DOHH2 (cell line): ENCODE measurements at regions not wholly inside any gene's neighbourhood (a gene's known extent, or its start where the extent isn't known, plus 50 kb on each side); places are given as distances from the start of the nearest gene placed in this dataset.

ENCODE experiments used
- H3F3A ChIP-seq: fragments of 200-600 bp; sonication (generic), shearing (Covaris generic); 2 replicates; pipeline ENCODE4 v1.6.0; 2016; ENCODE audit warnings: antibody characterized with exemption, mild to moderate bottlenecking; ENCODE audit not compliant: control insufficient read depth, insufficient read depth
- H3K27ac ChIP-seq: fragments of 200-600 bp; sonication (generic); 2 replicates; pipeline ENCODE4 v1.5.1; 2014; ENCODE audit warnings: low read depth, mild to moderate bottlenecking, low read length, moderate library complexity
- H3K27me3 ChIP-seq: fragments of 200-600 bp; sonication (generic); 2 replicates; pipeline ENCODE4 v1.6.1; 2014; ENCODE audit warnings: mild to moderate bottlenecking, low read length, mixed read lengths; ENCODE audit not compliant: control insufficient read depth
- H3K36me3 ChIP-seq: fragments of 200-600 bp; sonication (generic); 2 replicates; pipeline ENCODE4 v1.6.1; 2014; ENCODE audit warnings: mild to moderate bottlenecking, low read length, moderate library complexity, mixed read lengths; ENCODE audit not compliant: control insufficient read depth
- H3K4me1 ChIP-seq: fragments of 200-600 bp; sonication (generic); 2 replicates; pipeline ENCODE4 v1.6.1; 2014; ENCODE audit warnings: mild to moderate bottlenecking, low read length, mixed read lengths; ENCODE audit not compliant: control insufficient read depth
- H3K4me2 ChIP-seq: fragments of 200-600 bp; sonication (generic); 2 replicates; pipeline ENCODE4 v1.6.0; 2014; ENCODE audit warnings: mild to moderate bottlenecking, low read length, moderate library complexity
- H3K4me3 ChIP-seq: fragments of 200-600 bp; sonication (generic); 2 replicates; pipeline ENCODE4 v1.5.1; 2014; ENCODE audit warnings: mild to moderate bottlenecking, low read length, mixed read lengths
- H3K79me2 ChIP-seq: fragments of 200-600 bp; sonication (generic); 2 replicates; pipeline ENCODE4 v1.6.1; 2014; ENCODE audit warnings: mild to moderate bottlenecking, low read length, mixed read lengths; ENCODE audit not compliant: control insufficient read depth
- H3K9me2 ChIP-seq: fragments of 200-600 bp; sonication (generic); replicated peaks from 2 replicates; pipeline ENCODE4 v1.6.1; 2014; ENCODE audit warnings: mild to moderate bottlenecking, low read length, mixed read lengths; ENCODE audit not compliant: control insufficient read depth
- H3K9me3 ChIP-seq: fragments of 200-600 bp; sonication (generic); 2 replicates; pipeline ENCODE4 v1.6.1; 2014; ENCODE audit warnings: antibody characterized with exemption, low read length, mixed read lengths; ENCODE audit not compliant: control insufficient read depth, insufficient read depth
- H4K20me1 ChIP-seq: fragments of 200-600 bp; sonication (generic); 2 replicates; pipeline ENCODE4 v1.6.0; 2014; ENCODE audit warnings: low read depth, mild to moderate bottlenecking, antibody characterized with exemption, low read length, moderate library complexity; ENCODE audit not compliant: control insufficient read depth, insufficient read depth
- EZH2phosphoT487 ChIP-seq: fragments of 200-600 bp; sonication (generic); IDR thresholded peaks from 2 replicates; pipeline ENCODE4 v1.6.1; 2017; ENCODE audit warnings: borderline replicate concordance, mild to moderate bottlenecking, antibody characterized with exemption, low read length, moderate library complexity, mixed read lengths
- TF ChIP-seq, protein P1 (sequence below): fragments of 200-600 bp; sonication (generic); IDR thresholded peaks from one replicate; pipeline ENCODE4 v1.5.1; 2014; ENCODE audit warnings: antibody characterized with exemption, mild to moderate bottlenecking, low read depth, low read length; ENCODE audit not compliant: poor library complexity, severe bottlenecking

DNA sequence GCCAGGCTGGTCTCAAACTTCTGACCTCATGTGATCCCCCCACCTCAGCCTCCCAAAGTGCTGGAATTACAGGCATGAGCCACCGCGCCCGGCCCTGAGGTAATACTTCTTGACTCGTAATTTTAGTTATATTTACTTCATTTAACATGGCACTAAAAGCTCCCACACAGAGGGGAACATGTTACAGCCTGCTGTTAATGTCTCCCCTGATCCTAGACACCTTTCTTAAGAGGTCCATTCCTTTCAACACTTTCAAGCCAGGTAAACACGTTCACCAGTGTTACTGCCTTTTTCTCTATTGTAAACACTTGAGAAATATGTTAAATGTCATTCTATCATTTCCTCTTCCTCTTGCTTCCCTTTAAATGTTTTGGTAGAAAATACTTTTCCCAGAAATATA is 161.4 kb downstream of the METTL4 start:
- Histone ChIP-seq H4K20me1 (no peaks in the 10 kb centered on the region), H3F3A (no peaks in the 10 kb centered on the region), H3K4me2 (no peak overlapping the region), H3K4me3 (no peak overlapping the region), H3K27me3 (peaks cover 3% of the 10 kb centered on the region; the same call in 1 of the 2 replicates), H3K79me2 (no peaks in the 10 kb centered on the region), H3K9me3 (no peaks in the 10 kb centered on the region), H3K27ac (no peak overlapping the region), H3K4me1 (no peaks in the 10 kb centered on the region), H3K36me3 (no peaks in the 10 kb centered on the region), H3K9me2 (no peaks in the 10 kb centered on the region)
- TF ChIP-seq EZH2phosphoT487, result no peak

DNA sequence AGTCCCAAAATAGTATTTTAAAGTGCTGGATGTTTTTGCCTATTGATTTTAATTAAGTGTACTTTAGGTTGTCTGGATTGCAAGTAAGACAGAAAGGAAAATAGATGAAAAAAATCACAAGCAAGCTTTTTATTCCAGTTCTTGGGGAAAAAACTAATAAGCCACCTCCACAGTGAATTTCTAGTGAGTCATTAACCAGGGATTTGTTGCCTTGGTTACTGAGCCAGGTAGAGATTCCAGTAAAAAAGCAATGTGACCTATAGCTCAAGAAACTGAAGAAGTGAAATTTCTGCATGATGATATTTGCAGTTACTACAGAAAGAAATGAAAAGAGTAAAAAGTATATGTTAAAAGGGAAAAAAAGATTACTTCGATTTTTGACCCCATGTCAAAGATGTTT is 160.6 kb downstream of the METTL4 start:
- Histone ChIP-seq H3K9me3 (no peaks in the 10 kb centered on the region), H3K79me2 (no peaks in the 10 kb centered on the region), H3K9me2 (no peaks in the 10 kb centered on the region), H3F3A (no peaks in the 10 kb centered on the region), H4K20me1 (no peaks in the 10 kb centered on the region), H3K27me3 (peaks cover 3% of the 10 kb centered on the region; the same call in 1 of the 2 replicates), H3K4me1 (no peaks in the 10 kb centered on the region), H3K27ac (no peak overlapping the region), H3K36me3 (no peaks in the 10 kb centered on the region), H3K4me2 (no peak overlapping the region), H3K4me3 (no peak overlapping the region)
- TF ChIP-seq, protein P1, sequence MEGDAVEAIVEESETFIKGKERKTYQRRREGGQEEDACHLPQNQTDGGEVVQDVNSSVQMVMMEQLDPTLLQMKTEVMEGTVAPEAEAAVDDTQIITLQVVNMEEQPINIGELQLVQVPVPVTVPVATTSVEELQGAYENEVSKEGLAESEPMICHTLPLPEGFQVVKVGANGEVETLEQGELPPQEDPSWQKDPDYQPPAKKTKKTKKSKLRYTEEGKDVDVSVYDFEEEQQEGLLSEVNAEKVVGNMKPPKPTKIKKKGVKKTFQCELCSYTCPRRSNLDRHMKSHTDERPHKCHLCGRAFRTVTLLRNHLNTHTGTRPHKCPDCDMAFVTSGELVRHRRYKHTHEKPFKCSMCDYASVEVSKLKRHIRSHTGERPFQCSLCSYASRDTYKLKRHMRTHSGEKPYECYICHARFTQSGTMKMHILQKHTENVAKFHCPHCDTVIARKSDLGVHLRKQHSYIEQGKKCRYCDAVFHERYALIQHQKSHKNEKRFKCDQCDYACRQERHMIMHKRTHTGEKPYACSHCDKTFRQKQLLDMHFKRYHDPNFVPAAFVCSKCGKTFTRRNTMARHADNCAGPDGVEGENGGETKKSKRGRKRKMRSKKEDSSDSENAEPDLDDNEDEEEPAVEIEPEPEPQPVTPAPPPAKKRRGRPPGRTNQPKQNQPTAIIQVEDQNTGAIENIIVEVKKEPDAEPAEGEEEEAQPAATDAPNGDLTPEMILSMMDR, result no peak
- no peak for TF ChIP-seq EZH2phosphoT487

GRCh38 chr18:2411381-2411960 is 159.8 kb downstream of the METTL4 start:
- H3K27ac ChIP-seq, result no peak overlapping the region
- no peaks in the 10 kb centered on the region for H3F3A ChIP-seq
- H3K79me2 ChIP-seq, result no peaks in the 10 kb centered on the region
- no peaks in the 10 kb centered on the region for H3K9me2 ChIP-seq
- H3K4me1 ChIP-seq, result no peaks in the 10 kb centered on the region
- no peak overlapping the region for H3K4me2 ChIP-seq
- no peaks in the 10 kb centered on the region for H4K20me1 ChIP-seq
- H3K4me3 ChIP-seq, result no peak overlapping the region
- TF ChIP-seq, protein P1, result no peak
- TF ChIP-seq EZH2phosphoT487, result no peak
- H3K36me3 ChIP-seq, result no peaks in the 10 kb centered on the region
- H3K9me3 ChIP-seq, result no peaks in the 10 kb centered on the region
- peaks cover 3% of the 10 kb centered on the region; the same call in 1 of the 2 replicates for H3K27me3 ChIP-seq

- H3K9me3 ChIP-seq, result no peaks in the 10 kb centered on the region
- no peak overlapping the region for H3K4me3 ChIP-seq
- TF ChIP-seq EZH2phosphoT487, result no peak
- TF ChIP-seq, protein P1, result no peak
- H3K27me3 ChIP-seq, result peaks cover 3% of the 10 kb centered on the region; the same call in 1 of the 2 replicates
- no peaks in the 10 kb centered on the region for H3K79me2 ChIP-seq
- H3K27ac ChIP-seq, result no peak overlapping the region
- no peaks in the 10 kb centered on the region for H4K20me1 ChIP-seq
- H3K4me2 ChIP-seq, result no peak overlapping the region
- no peaks in the 10 kb centered on the region for H3K4me1 ChIP-seq
- no peaks in the 10 kb centered on the region for H3F3A ChIP-seq
- no peaks in the 10 kb centered on the region for H3K36me3 ChIP-seq
- H3K9me2 ChIP-seq, result no peaks in the 10 kb centered on the region
These were observed 159.0 kb downstream of the METTL4 start for GRCh38 chr18:2412281-2412680.
